Astrocyte (in vitro differentiated cells and primary cell): ENCODE measurements at regions not wholly inside any gene's neighbourhood (a gene's known extent, or its start where the extent isn't known, plus 50 kb on each side); places are given as distances from the start of the nearest gene placed in this dataset.

ENCODE experiments used
- DNase-seq: peaks from one replicate; pipeline ENCODE4 v3.0.0-alpha.2; 2010; ENCODE audit warnings: low read depth
- FAIRE-seq: peaks from 2 replicates; lab custom pipeline; 2011; peaks lifted over from hg19 to GRCh38; lab: Jason Lieb, UNC
- H2AFZ ChIP-seq: 2 replicates; pipeline ENCODE4 v1.6.0; 2012; ENCODE audit warnings: low read depth, low read length, inconsistent platforms
- H3K27ac ChIP-seq: 2 replicates; pipeline ENCODE4 v1.5.1; 2011; ENCODE audit warnings: low read depth, low read length, inconsistent platforms
- H3K27me3 ChIP-seq: 2 replicates; pipeline ENCODE4 v1.6.0; 2011; ENCODE audit warnings: low read length, inconsistent platforms; ENCODE audit not compliant: insufficient read depth
- H3K36me3 ChIP-seq: 2 replicates; pipeline ENCODE4 v1.5.1; 2011; ENCODE audit warnings: low read length, inconsistent platforms; ENCODE audit not compliant: insufficient read depth
- H3K4me1 ChIP-seq: 2 replicates; pipeline ENCODE4 v1.5.1; 2011; ENCODE audit warnings: low read length, inconsistent platforms; ENCODE audit not compliant: insufficient read depth
- H3K4me2 ChIP-seq: 2 replicates; pipeline ENCODE4 v1.6.0; 2012; ENCODE audit warnings: low read length, inconsistent platforms
- H3K4me3 ChIP-seq: 2 replicates; pipeline ENCODE4 v1.5.1; 2011; ENCODE audit warnings: low read depth, mild to moderate bottlenecking, low read length, inconsistent platforms; ENCODE audit not compliant: insufficient read depth
- H3K79me2 ChIP-seq: 2 replicates; pipeline ENCODE4 v1.6.0; 2012; ENCODE audit warnings: mild to moderate bottlenecking, low read length, inconsistent platforms; ENCODE audit not compliant: insufficient read depth
- H3K9ac ChIP-seq: 2 replicates; pipeline ENCODE4 v1.6.0; 2012; ENCODE audit warnings: mild to moderate bottlenecking, low read length, inconsistent platforms
- H3K9me3 ChIP-seq: 2 replicates; pipeline ENCODE4 v1.5.1; 2012; ENCODE audit warnings: low read depth, mild to moderate bottlenecking, low read length, inconsistent platforms; ENCODE audit not compliant: insufficient read depth
- H4K20me1 ChIP-seq: 2 replicates; pipeline ENCODE4 v1.6.0; 2012; ENCODE audit warnings: low read length, inconsistent platforms; ENCODE audit not compliant: insufficient read depth
- H3K27ac Mint-ChIP-seq: one replicate; pipeline ENCODE4 v1.8.0; 2021; ENCODE audit warnings: mild to moderate bottlenecking, mixed read lengths; ENCODE audit not compliant: unreplicated experiment
- H3K27me3 Mint-ChIP-seq: one replicate; pipeline ENCODE4 v1.8.0; 2021; ENCODE audit warnings: low read depth, mixed read lengths; ENCODE audit not compliant: unreplicated experiment
- H3K36me3 Mint-ChIP-seq: one replicate; pipeline ENCODE4 v1.8.0; 2021; ENCODE audit warnings: low read depth, mixed read lengths; ENCODE audit not compliant: unreplicated experiment
- H3K4me1 Mint-ChIP-seq: one replicate; pipeline ENCODE4 v1.8.0; 2021; ENCODE audit warnings: low read depth, mixed read lengths; ENCODE audit not compliant: unreplicated experiment
- H3K4me3 Mint-ChIP-seq: one replicate; pipeline ENCODE4 v1.8.0; 2021; ENCODE audit warnings: mild to moderate bottlenecking, moderate library complexity, mixed read lengths; ENCODE audit not compliant: unreplicated experiment
- H3K9me3 Mint-ChIP-seq: one replicate; pipeline ENCODE4 v1.8.0; 2021; ENCODE audit warnings: mild to moderate bottlenecking, mixed read lengths; ENCODE audit not compliant: unreplicated experiment
- CTCF ChIP-seq: IDR thresholded peaks from 2 replicates; pipeline ENCODE4 v1.5.1; 2011; ENCODE audit warnings: low read depth, mild to moderate bottlenecking, inconsistent platforms, low read length, moderate library complexity; ENCODE audit not compliant: insufficient read depth
- EZH2 ChIP-seq: IDR thresholded peaks from 2 replicates; pipeline ENCODE4 v1.6.1; 2012; ENCODE audit warnings: mild to moderate bottlenecking, low read length, inconsistent platforms; ENCODE audit not compliant: insufficient read depth

- peaks cover 3% of the 10 kb centered on the region for H3K27me3 ChIP-seq
- TF ChIP-seq EZH2 (no peak), CTCF (no peak)
- FAIRE-seq: no peak
- peaks cover 9% of the 10 kb centered on the region for H3K27me3 Mint-ChIP-seq
- H3K27ac ChIP-seq: no peak overlapping the region
- peaks cover 6% of the 10 kb centered on the region for H3K9me3 Mint-ChIP-seq
- no peaks in the 10 kb centered on the region for H4K20me1 ChIP-seq
- H3K36me3 Mint-ChIP-seq: no peaks in the 10 kb centered on the region
- no peak overlapping the region for H2AFZ ChIP-seq
- no peaks in the 10 kb centered on the region for H3K4me1 Mint-ChIP-seq
- H3K9ac ChIP-seq: no peak overlapping the region
- H3K36me3 ChIP-seq: no peaks in the 10 kb centered on the region
- H3K4me2 ChIP-seq: no peak overlapping the region
- no peaks in the 10 kb centered on the region for H3K4me1 ChIP-seq
- H3K27ac Mint-ChIP-seq: no peak overlapping the region
- H3K79me2 ChIP-seq: no peaks in the 10 kb centered on the region
- H3K4me3 Mint-ChIP-seq: no peak overlapping the region
- no peak for DNase-seq
- H3K4me3 ChIP-seq: no peak overlapping the region
- peaks cover 2% of the 10 kb centered on the region for H3K9me3 ChIP-seq
Measured at GRCh38 chr10:47231414-47231813, 68.6 kb upstream of the GDF10 start.

GRCh38 chr10:47233631-47234030 lies 66.4 kb upstream of the GDF10 start:
- peaks cover 4% of the 10 kb centered on the region for H3K27me3 Mint-ChIP-seq
- Histone ChIP-seq H3K27ac (no peak overlapping the region), H4K20me1 (no peaks in the 10 kb centered on the region), H3K4me3 (no peak overlapping the region), H3K36me3 (no peaks in the 10 kb centered on the region), H3K9ac (no peak overlapping the region), H3K4me2 (no peak overlapping the region), H3K27me3 (peaks cover 3% of the 10 kb centered on the region), H3K9me3 (peaks cover 2% of the 10 kb centered on the region), H3K79me2 (no peaks in the 10 kb centered on the region), H3K4me1 (no peaks in the 10 kb centered on the region), H2AFZ (no peak overlapping the region)
- H3K4me3 Mint-ChIP-seq: no peak overlapping the region
- no peak for TF ChIP-seq EZH2
- TF ChIP-seq CTCF: no peak
- DNase-seq: no peak
- FAIRE-seq: no peak
- no peaks in the 10 kb centered on the region for H3K4me1 Mint-ChIP-seq
- peaks cover 3% of the 10 kb centered on the region for H3K9me3 Mint-ChIP-seq
- H3K27ac Mint-ChIP-seq: no peak overlapping the region
- no peaks in the 10 kb centered on the region for H3K36me3 Mint-ChIP-seq

GRCh38 chr10:47235484-47235883 lies 64.5 kb upstream of the GDF10 start:
- no peak overlapping the region for H3K27ac Mint-ChIP-seq
- no peak overlapping the region for H3K4me3 Mint-ChIP-seq
- no peaks in the 10 kb centered on the region for H3K36me3 Mint-ChIP-seq
- H3K27me3 Mint-ChIP-seq: peaks cover 11% of the 10 kb centered on the region
- no peaks in the 10 kb centered on the region for H3K4me1 ChIP-seq
- TF ChIP-seq CTCF (no peak), EZH2 (no peak)
- H3K27ac ChIP-seq: no peak overlapping the region
- no peaks in the 10 kb centered on the region for H3K27me3 ChIP-seq
- H2AFZ ChIP-seq: no peak overlapping the region
- no peaks in the 10 kb centered on the region for H4K20me1 ChIP-seq
- H3K4me1 Mint-ChIP-seq: no peaks in the 10 kb centered on the region
- peaks cover 3% of the 10 kb centered on the region for H3K9me3 Mint-ChIP-seq
- no peaks in the 10 kb centered on the region for H3K9me3 ChIP-seq
- DNase-seq: no peak
- no peak overlapping the region for H3K4me3 ChIP-seq
- no peak for FAIRE-seq
- H3K9ac ChIP-seq: no peak overlapping the region
- no peaks in the 10 kb centered on the region for H3K79me2 ChIP-seq
- no peak overlapping the region for H3K4me2 ChIP-seq
- H3K36me3 ChIP-seq: no peaks in the 10 kb centered on the region
